Right lung (tissue), 2 donors: ENCODE measurements at regions not wholly inside any gene's neighbourhood (a gene's known extent, or its start where the extent isn't known, plus 50 kb on each side); places are given as distances from the start of the nearest gene placed in this dataset.

Experiments
- DNase-seq, 2 donors: peaks; one replicate each; pipeline ENCODE4 v3.0.0-alpha.2; 2013

DNA sequence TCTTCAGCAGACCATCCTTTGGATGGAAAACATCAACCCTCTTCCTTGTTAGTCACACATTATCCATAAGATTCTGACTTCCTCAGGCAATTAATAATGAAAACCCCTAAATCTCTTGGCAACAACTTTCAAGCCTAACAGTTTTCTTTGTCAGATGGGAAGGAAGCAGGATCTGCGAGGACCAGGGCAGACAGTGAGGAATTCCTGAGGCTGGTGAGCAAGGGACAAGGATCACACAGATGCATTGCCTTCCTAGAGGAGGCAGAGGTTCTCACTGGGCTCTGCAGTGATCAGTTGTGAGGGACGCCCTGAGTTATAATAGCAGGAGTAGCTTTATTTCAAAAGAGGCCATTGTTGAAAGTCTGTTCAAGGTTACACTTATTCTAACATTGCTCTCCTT is 195.4 kb downstream of the SLIT2 start:
- no peak for DNase-seq

DNA sequence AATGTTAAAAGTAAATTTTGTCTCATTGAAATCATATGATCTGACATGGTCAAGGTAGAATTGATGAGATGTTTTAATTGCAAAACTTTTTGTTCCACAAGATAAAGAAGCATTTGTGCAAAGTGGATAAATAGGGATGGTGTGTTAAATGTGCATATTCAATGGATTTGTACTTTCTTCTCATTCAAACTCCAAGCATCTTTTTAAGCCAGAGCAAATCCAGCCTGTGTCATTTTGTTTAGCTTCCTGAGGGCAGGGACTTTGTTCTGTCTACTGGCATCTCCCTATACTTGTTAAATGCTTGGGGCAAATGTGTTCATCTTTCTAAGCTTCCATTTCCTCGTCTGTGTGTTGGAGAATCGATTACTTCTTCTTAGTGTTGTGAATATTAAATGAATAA is 200.3 kb downstream of the SLIT2 start:
- DNase-seq, result no peak

DNA sequence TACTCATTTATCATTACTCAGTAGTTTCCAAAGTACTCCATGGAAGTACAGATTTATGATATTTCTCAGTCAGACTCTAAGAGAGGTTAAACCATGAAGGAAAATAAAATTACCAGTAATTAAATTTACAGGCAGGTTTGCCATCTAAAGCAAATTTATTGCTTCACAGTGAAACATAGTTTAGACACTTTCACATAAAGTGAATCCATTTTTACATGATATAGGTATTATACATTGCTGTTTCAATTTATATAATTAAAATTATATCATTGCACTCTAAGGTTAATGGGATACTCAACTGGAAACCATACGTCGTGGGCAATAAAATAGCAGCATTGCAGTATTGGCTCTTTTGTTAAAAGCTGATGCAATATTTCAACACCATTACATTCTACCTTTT is 202.8 kb downstream of the SLIT2 start:
- no peak for DNase-seq

DNA sequence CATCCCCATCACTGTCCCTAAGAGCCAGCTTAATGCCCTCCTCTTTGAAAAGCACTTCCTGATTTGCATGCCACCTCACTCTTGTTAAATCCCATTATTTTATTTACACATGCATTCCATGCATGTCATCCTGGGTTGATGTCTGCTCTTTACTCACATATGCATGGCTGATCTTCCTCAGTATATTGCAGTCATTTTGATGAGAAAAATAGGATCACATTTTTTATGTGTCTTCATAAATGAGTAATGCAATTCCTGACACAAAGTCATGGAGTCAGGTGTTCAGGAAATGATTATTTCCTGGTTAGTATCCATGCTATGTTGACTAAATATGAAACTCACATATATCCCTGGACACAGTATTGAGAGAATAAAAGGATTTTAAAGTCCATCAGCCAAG is 204.7 kb downstream of the SLIT2 start:
- no peak for DNase-seq

DNA sequence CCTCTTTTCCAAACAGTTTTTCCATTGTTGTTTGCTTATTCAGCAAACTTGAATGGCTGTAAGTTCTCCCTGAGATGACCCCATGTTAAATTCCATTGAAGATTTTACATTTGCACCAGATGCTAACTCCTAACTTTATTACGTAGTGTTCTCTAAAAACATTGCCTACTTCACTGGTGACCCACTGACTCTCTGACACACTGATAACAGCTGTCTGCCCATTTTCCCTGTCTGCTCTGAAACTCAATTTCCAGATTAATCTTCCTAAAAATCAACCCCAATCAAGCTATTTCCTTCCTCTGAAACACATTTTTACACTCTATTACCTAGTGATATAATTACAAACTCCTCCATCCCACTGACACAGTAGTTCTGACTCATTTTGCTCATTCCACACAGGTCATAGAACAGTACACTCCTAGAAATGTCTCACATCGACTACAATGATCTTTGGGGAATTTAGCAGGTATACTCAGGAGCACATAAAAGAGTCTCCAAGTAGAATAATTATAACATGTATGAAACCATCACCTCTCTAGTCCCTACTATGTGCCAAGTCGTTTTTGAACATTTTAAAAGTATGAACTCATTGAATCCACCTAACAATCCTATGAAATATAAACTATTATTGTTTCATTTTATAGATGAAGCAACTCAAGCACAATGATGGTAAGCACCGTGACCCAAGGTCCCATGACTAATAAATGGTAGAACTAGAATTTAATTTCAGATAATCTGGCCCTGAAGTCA is 210.9 kb downstream of the SLIT2 start:
- no peak for DNase-seq

DNA sequence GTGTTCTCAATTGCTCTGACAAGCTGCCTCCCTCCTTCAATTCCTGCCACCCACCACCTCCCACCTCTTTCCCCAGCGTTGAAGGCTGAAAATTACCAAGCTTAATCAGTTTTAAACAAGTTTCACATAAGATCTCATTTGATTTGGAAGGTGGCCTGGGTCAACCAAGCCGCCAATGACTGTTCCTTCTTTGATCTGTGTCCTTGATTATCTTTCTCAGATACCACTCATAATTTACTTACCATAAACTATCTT is 211.4 kb downstream of the SLIT2 start:
- no peak for DNase-seq

DNA sequence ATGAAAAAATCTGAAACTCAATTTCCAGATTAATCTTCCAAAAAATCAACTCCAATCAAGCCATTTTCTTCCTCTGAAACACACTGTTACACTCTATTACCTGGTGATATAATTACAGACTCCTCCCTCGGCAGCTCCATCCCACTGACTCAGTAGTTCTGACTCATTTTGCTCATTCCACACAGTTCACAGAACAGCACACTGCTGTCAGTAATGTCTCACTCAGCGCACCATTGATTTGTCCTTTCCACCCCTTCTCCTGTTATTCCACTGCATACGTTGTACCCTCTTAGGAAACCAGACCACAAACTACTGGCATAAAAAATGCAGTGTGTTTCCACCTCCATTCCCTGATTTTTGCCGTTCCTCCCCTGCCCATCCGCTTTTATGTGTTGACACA is 212.7 kb downstream of the SLIT2 start:
- no peak for DNase-seq

DNA sequence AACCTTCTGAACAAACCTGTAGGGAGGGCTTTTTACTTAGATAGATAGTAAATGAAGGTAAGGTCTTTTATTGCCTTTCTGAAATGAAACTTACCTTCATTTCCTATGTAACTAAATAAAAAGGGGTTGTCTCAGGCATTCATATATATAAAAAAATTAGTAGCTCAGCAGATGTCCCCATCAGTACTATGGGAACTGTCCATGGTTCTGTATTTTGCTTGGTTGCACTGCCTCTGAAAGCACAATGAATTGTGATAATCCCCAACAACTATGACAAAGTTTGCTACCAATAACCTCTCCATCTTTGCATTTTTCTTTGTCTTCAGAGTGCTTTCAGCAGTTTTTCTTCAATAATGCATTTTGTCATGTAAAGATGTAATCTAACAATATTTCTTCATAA is 222.4 kb downstream of the SLIT2 start:
- DNase-seq, result peak in 1 of 2 donors; percentile 14

DNA sequence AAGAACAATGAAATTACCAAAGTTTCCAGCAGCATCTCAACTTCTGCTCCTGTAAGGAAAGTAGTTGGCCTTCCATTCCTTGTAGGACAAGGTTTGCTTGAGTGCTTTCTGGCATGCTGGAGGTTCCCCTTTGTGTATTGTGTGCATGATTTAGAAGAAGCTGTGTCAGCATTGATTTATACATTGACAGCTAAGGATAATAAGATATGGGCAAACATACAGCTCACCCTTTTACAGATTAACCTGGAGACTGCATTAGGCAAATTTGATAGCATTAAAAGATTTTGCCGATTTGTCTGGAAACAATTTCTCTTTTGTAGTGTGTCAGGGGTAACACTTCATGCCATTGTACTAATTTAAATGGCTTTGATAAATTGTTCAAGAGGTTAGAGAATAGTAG is 221.8 kb upstream of the PACRGL start:
- DNase-seq, result no peak

DNA sequence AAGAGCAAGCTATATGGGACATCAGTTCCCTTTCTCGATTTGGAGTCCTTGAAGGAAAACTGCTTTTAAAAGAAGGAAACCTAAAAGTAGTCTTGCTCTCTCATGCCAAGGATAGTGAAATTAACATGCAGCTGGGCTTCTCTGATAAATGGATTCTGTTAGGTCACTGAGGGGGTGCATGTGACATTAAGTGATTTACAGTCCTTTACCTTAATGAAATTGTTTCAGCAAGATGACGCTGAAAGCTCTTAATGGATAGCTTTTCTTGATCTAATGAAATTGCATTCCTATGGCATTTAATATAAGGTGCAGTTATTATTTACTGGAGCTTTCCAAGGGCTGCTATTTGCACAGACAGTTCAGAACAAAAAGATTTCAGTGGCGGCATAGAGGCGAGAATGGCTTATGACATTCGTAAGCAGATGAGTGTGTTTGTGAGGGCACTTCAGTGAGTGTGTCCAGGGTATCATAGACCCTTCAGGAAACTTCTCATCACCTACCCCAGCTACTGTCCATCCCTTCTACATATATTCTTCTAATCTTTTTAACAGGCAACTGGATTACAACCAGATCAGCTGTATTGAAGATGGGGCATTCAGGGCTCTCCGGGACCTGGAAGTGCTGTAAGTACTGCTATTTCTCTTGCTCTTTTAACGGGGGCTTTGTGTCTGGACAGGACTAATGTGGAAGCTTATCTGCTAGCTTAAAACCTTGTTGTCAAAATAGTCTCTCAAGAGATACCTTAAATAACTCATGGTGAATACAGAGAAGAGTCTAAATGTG is 219.9 kb upstream of the PACRGL start:
- no peak for DNase-seq

DNA sequence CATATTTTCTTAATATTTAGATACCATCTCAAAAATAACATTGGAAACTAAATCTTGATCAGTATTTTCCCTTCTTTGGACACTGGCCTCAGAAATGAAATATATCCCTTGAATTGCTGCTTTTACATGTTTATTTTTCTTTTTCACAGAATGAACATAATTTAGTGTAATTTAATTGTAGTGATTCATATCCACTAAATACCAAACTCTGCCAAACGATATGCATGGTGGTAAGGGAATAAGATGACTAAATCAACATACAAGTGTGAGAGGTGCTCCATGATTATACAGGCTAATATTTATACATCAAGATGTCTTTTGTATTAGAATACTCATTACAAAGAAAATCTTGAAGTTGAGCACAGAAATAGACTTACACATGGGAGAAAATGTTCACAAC is 216.8 kb upstream of the PACRGL start:
- DNase-seq, result no peak

DNA sequence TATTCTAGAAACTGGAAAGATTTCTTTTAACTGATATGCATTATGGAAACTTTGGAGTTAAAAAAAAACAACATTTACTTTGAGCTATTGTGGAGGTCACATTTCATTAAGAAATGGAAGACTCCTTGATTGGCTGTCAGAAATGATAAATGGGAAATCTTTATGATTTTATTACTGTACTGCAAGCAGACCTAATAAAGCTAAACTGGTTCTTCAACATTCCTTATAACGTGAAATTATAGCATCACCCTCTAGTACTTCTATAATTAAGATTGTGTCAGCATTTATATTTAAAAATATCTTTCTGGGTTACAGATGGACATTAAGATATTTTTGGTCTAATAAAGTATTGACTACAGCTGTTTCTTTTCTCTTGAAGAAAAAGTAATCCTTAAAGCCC is 213.8 kb upstream of the PACRGL start:
- no peak for DNase-seq

DNA sequence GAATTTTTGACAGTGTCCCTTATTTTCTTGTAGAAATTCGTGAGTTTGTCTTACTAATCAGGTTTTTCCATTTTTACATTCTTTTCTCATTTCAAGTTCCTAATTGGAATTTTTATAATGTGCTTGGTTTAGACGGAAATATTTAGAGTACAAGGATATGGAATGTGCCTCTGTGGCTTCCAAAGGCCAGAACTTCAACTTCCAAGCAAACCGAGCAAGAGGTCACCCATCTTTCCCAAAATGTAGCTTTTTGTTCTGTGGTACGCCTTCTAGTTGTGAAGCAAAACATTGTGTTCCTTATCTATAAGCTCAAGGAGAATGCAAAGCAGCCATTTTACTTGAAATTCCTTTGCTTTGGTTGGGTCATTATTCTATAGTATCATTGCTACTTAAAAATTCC is 212.8 kb upstream of the PACRGL start:
- no peak for DNase-seq

DNA sequence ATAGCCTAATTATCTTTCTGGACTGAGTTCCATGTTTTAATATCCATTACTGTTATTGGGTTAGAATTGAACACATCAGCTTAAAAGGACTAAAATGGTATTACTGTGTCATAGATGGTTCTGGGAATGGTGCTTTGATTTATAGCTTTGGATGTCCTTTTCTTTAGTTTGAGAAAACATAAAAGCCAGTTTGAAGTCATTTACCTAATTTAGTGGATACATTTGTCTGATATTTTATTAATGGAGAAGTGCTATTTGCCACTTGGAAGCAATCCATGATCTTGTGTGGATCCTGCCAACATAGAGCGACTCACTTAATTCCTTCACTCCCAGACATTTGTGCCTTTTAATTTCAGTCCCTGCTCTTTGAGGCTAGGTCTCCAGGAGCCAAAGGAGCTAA is 212.4 kb upstream of the PACRGL start:
- no peak for DNase-seq

DNA sequence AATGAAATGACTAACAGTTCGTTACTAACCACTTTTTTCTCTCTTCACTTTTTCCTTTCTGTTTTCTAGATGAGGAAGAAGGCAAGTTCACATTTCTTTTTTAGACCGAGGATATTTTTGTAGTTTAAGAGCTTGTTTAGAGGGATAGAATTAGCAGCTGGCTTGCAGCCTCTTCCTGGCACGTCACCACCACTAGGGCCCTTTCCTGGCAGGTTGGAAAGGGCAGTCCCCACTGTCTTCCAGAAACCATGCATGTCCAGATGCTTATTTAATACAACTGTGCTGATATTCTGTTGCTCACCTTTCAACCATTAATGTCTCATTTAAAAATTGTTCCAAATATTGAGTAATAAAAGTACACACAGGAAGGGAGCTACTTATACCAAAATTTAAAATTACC is 209.5 kb upstream of the PACRGL start:
- DNase-seq, result no peak

DNA sequence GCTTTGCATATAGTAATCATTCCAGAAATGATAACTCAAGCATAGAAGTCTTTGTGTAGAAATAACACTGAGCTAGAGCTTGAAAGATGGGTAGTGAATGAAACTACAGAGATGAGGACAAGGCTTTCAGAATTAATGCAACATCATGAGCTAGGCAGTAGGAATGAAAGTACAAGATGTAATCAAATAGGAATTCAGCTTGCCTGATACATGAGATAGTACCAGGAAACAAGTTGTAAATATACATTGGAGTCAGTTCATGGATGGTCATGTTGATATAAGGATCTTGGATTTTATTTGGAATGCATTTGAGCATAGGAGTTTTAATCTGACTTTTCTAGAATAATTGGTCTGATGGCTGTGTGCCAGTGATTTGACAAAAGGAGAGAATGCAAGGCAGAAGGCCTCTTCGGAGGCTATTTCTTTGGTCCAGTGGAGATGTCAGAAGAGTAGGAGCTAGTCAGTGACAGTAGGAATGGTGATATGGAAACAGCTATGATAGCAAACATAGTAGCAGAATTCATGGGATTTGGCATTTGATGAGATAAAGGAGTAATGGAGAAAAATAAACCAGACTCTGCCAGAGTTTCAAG is 206.4 kb upstream of the PACRGL start:
- DNase-seq, result no peak

DNA sequence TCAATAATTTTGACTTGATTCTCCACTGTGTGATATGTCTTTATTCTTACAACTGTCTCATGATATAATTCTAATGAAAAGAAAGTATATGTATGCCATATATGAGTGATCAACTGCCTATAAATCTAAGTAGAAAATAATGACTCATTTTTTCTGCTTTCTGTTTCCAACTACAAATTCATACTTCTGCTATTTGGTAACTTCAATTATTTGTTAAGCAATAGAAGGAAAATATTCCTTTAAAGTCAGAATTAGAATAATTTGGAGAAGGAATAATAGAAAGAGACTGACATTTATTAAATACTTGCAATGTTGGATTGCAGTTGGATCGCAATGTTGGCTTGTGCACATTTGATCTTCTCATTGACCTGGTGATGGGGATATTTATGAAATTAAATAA is 204.2 kb upstream of the PACRGL start:
- no peak for DNase-seq

DNA sequence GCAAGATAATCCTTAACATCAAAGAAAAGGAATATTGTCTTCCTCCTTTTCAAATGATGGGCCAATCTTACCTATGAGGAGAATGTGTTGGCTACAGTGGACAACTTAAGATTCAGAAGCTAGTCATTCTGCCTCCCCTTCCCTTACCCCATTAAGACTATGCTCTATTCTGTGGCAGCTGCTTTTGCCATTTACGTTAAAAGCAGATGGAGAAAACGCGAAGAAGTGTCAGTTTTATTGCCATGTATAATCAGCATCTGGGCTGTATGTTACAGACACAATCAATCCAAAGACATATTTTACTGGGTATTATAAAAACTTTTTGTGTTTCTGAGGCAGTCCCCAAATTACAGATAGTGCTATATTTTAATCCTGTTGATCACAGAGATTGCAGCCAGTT is 196.1 kb upstream of the PACRGL start:
- DNase-seq, result no peak

DNA sequence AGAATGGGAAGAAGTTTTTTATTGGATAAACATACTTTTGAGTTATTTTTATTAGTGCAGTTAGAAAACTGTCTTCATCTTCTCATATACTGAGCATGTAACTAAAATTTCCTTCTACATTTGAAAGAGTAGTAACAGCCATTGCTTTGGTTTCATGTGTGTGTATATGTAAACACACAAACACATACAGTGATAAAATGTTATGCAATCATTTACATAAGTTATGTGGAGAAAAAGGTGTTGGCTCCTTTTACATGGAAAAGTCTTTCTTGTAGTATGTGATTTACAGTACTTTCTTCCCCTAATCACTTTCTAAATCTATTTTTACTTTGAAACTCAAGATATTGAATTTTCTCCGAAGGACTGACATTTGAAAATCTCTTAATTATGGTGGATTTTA is 194.3 kb upstream of the PACRGL start:
- no peak for DNase-seq

DNA sequence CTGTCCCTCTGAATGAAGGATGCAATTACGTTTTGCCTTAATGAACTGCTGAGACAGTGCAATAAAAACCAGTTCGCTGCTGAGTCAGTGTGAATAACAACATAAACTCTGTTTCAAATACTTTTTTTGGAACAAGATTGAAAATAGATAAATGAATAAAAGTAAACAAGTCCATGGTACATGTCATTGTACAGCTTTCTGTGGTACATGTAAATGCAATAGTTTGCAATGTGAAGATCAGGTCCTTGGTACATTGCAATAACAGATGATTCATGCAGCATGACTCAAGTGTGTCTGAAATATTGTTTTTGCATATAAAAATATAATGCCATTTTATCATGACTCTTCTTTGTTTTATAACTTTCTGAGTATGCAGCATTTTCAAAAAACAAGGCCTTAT is 193.4 kb upstream of the PACRGL start:
- DNase-seq, result no peak

DNA sequence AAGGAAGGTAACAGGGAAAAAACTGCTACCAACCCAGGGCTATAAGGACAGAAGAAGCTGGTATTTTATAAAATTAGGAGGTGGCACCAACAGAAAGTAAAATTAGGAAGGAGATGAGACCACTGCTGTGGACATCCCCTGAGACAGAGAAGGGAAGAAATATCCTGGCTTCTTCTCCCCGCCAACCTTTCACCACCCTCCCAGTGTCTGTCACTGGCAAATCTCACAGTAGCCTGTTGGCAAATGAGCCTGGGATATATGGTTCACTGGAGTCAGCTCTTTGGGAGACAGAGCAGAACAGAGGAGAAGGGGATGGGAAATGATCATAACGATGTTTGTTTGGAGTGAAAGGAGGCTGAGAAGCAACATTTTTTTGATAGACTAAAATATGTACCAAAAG is 190.9 kb upstream of the PACRGL start:
- no peak for DNase-seq

DNA sequence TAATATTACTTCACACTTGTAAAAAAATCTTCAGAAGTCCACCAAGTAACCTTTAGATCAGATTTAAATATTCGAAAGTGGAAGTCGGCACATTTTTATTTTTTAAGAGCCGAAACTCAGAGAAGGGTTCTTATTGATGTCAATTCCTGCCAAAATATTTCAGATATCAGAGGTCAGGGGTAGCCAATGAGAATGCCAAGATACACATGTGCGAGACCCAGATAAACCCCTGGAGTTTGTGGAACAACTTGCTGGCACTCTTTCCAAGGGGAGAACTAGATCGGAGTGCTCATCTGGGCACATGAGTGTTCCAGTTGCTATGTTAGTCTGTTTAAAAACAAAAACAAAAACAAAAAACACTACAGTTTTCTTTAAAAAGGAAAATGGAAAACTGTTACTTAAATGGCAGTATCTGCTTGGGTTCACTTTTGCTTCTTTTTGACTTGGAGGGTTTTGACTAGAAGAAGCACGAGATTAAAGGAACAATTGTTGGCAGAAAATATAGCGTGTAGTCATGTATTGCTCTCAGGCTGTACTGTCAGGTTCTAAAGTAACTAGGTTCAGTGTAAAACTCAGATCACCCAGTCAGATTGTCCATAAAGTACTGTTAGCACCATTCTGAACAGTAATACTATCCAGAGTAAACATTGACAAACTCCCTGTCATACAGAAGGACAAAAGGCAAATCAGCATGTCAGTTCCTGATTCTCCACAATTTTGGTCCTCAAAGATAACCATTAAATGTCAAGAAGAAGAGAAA is 188.0 kb upstream of the PACRGL start:
- DNase-seq, result no peak

DNA sequence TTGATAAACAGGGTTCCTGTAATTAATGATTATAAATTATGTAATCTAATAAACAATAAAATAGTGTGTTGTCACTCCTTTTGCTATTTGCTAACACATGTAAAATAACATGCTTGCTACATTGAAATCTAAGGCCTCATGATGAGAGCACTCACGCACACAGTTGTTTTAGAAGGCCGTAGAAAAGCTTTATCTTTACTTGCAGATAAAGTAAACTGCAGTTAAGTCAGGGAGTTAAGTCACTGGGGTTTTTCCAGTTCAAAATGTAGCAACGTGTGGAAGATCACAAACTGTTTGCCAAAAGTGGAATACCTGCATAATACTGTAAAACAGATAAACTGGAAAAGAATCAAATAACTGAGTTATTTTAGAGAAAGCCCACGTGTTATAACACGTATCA is 187.3 kb upstream of the PACRGL start:
- DNase-seq, result no peak
